HUDEP-2 (cell line): ENCODE measurements at regions not wholly inside any gene's neighbourhood (a gene's known extent, or its start where the extent isn't known, plus 50 kb on each side); places are given as distances from the start of the nearest gene placed in this dataset.

Source experiments
- DNase-seq, 76 experiments: peaks; one replicate each; lab custom pipeline; 2025; ENCODE audit not compliant: unreplicated experiment in 76 of 76; lab: John Stamatoyannopoulos, UW

DNA sequence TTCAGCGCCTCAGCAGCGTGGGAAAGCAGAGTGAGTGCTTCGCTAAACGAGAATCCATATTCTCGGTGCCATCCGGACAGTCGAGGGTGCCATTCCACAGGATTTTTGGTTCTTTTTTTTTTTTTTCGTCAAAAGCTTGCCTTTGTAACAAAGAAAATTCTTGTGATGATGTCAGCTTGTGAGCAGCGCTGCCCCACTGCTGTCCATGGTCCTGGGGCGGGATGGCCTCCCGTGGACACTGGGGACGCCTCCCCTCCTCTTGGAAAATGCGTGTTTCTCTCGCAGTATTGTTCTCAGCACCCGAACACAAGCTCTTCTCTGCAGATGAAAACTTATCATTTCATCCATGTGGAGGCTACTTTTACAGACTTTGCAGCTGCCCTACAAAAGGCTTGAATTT, 477.4 kb downstream of the TCERG1L start:
- no peak for DNase-seq

DNA sequence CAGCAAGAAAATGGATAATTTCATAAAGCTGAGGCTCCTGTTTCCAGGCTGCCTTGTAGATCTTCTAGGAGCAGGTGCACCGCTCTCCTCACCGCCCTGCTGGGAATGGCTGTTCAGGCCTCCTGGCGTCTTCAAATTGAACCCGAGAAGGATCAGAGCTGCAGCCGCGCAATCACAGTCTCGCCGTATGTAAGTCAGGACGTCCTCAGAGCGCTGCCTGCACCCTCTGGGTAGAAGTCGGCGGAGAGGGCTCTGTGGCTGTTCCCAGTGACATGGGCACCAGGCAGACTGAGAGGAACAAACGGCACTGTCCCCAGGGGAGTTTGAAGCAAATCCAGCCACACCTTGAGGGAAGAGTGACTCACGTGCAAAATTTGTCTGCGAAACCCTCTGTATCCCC, 476.9 kb downstream of the TCERG1L start:
- no peak for DNase-seq

DNA sequence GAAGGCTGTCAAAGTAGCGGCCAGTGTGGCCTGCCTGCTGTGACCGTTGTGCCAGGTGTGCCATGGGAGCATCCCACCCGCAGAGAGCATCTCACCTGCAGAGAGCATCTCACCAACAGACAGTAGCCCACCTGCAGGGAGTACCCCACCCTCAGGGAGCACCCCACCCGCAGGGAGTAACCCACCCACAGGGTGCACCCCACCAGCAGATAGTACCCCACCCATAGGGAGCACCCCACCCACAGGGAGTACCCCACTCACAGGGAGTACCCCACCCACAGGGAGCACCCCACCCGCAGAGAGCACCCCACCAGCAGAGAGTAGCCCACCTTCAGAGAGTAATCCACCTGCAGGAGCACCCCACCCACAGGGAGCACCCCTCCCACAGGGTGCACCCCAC, 476.5 kb downstream of the TCERG1L start:
- DNase-seq = no peak

DNA sequence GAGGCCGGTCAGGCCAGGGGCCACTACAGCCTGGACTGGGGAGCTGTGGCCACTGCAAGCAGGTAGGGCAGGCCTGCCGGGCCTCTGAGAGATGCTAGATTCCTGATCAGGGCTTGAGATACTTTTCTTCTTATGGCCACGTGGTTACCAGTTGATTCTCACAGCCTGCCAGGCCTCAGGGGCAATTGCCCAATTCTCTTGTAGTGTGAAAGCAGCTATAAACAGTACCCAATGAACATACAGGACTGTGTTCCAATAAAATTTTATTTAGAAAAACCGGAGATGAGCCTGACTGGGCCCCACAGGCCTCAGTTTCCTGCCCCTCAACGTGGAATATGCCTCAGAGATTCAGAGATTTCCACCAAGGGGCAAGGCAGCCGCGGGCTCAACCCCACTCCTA, 475.2 kb downstream of the TCERG1L start:
- no peak for DNase-seq

DNA sequence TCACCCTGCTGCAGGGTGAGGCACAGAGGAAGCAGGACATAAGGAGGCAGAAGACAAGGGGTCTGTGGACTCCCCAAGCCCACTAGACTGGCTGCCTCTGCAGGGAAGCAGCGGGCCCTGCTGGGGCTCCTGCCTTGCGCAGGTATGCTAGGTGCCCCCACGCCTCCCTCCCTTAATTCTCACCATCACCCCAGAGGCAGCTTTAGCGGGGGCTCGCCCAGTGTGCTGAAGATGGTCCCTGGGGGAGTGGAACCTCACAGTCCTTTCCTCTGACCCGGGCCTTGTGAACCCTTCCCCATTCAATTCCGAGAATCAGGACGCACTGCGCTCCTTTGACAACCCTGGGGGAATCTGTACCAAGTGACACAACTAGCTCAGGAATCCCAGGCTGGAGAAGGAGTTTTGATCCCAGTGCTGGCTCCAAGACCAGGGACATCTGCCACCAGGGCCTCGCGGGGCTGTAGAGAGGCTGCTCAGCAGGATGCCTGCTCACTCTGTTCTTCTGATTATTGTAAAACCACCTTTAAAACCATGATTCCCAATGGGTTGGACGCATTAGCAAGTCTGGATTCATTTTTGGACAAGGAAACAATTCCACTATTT, 468.4 kb downstream of the TCERG1L start:
- DNase-seq = no peak

DNA sequence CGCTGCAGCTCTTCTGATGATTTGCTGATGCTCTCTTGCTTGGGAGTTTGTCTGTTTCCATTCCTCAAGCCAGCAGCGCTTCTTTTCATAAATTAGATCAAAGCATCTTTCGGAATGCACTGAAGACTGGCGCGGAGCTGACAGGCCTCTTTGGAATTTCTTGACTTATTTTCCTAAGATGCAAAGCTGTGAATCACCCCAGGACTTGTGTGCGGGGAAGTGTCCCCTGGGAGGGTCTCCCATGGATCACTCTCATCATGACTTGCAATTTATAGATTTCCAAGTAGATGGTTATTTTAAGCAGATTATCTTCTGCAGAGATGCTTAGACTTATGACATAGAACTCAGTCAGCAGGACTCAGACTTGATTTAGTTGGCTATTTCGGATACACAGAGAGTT, 467.2 kb downstream of the TCERG1L start:
- no peak for DNase-seq

DNA sequence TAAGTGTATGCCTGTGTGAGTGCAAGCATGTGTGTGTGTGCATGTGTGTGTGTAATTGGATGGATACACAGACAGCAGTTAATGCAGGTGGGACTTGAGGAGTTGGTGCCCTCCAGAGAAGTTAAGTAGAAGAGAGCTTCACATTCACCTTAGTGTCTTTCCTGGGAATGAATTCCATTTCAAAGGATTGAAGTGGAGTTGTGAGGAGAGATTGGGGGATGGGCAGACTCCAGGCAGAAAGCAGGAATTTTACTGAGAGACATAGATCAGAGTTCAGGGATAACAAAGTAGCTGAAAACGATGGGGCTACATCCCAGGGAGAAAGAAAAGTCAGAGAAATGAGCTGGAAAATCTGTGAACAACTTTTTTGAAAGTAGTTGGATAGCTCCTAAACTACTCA, 464.4 kb downstream of the TCERG1L start:
- no peak for DNase-seq

DNA sequence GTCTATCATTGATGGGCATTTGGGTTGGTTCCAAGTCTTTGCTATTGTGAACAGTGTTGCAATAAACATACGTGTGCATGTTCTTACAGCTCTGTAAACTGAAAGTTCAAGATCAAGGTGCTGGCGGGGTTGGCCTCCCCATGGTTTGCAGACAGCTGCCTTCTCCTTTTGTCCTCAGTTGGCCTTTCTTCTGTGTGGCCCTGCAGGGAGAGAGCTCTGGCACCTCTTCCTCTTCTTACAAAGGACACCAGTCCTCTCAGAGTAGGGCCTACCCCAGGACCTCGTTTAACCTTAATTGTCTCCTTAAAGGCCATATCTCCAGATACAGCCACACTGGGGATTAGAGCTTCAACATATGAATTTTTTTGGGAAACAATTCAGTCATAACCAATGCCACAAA, 462.7 kb downstream of the TCERG1L start:
- DNase-seq = no peak

DNA sequence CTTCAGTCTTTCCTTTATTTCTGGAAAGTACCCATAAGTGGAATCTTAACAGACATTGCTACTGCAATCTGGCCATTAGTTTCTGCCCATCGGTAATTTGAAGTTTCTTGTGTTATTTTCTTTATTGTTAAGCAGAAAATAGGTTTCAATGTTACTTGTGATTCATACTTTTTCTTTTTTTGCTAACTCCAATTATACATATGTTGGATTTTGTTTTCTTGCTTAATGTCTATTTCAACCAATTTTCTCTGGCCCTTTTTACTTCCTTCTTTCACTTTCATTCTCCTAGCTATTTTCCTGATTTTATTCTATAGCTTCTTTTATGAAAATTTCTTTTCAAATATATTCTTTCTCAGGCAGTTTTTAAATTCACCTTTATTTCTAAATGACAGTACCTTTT, 457.4 kb downstream of the TCERG1L start:
- DNase-seq = no peak

DNA sequence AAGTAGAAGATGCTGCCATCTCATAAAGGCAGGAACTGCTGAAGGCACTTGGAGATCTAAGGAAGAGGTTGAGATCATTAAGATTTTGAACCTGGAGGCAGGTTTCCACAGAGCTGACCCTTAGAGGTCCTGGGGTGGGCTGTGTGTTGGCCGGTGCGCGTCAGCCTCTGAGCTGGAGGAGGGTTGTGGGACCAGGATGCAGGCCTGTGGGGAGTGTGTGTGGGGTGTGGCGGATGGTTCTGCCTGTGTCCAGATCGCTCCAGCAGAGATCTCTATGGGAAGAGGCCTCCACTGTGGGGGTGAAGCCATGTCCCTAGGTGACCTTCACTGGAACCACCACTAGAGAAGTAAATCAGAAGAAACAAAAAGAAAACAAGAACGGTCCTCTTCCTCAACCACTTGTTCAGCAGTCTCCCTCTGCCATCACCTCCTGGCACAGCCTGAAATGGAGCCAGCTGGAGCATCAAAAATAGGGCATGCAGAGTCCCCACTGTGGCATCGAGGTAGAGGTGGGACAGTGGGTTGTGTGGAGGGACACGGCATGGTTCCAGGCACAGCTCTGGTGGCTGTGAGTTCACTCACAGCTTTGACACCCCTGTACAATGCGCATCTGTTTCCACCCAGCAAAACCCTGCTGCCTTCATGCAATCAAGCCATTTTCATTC, 453.8 kb downstream of the TCERG1L start:
- no peak for DNase-seq

DNA sequence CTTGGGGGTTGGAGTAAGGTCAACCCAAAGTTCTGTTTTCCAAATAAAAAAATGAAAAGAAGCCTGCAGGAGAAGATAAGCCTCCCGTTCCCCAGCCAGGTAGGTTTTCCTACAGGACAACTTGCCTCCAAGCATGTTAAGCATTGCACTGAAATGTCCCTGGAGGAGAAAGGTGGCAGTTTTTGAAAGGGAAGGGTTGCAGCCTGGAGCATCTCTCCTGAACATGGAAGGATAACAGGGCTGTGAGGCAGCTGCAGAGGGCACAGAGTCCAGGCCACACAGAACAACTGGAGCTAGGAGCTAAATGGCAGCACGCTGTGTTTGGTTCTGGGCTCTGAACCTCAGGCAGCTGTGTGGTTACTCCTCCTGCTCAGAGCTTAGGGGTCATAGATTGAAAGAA, 452.9 kb downstream of the TCERG1L start:
- DNase-seq = no peak

DNA sequence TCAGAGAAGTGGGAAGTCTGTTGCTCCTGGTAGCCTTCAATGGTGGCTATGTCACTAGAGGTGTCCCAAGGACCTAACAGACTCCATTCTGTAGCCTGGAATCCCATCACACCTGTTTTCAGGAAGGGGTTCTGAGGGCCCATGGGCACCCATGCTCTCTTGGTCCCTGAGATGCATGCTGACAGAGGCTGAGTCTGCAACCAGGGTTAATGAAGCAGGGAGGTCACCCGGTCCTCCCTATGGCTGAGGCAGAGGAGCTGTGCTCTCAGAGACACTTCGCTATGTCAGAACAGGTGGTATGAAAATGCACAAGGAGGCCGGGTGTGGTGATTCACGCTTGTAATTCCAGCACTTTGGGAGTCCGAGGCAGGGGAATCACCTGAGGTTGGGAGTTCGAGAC, 452.1 kb downstream of the TCERG1L start:
- no peak for DNase-seq

DNA sequence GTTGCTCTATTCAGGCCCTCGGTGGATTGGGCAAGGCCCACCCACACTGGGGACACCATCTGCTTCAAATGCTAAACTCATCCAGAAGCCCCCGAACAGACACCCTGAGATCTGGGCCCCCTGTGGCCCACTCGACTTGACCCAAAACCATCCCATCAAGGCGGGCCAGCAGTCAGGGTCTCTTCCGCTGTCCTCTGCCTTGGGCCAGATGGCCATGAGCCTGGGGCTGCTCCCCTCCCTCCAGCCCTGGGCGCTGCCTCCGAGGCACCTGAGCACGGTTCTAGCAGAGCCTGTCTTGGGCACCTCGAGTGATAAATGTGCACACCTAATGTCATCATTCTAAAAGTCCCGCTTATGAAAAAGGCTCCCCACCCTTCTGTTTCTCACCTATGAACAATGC, 449.4 kb downstream of the TCERG1L start:
- DNase-seq = no peak

DNA sequence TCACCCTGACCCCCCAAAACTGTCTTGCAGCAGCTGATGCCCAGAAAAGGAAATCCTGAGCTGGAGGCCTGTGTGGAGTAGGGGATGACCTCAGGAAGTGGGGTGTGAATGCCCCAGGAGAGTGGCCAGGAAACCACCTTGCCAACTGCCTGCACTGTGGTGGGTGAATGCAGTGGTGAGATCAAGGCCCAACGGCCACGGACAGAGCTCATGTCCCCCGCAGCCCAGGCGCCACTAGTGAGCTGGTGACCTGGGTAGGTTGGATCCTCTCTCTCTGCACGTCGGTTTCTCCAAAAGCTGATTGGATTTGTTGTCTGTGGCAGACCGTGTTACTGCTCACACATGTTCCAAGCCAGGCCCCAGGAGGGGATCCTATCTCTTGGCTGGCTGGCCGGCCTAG, 448.9 kb downstream of the TCERG1L start:
- no peak for DNase-seq

DNA sequence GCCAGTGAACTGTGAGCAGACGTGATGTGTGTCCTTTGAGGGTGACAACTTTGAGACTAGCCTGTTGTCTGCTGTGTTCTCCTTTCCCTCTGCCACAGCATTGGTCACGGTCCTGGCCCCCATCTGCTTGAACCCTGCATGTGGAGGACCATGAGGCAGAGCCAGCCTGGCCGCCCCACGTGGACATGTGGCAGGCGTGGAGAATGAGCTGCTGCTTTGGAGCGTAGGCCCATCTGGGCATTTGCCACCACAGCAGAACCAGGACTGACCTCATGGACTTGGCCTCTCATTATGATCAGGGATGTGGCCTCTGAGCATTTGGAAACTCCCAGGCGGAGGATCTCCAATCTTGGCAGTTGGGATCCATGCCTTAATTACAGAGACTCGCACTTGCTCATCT, 448.5 kb downstream of the TCERG1L start:
- DNase-seq = no peak

DNA sequence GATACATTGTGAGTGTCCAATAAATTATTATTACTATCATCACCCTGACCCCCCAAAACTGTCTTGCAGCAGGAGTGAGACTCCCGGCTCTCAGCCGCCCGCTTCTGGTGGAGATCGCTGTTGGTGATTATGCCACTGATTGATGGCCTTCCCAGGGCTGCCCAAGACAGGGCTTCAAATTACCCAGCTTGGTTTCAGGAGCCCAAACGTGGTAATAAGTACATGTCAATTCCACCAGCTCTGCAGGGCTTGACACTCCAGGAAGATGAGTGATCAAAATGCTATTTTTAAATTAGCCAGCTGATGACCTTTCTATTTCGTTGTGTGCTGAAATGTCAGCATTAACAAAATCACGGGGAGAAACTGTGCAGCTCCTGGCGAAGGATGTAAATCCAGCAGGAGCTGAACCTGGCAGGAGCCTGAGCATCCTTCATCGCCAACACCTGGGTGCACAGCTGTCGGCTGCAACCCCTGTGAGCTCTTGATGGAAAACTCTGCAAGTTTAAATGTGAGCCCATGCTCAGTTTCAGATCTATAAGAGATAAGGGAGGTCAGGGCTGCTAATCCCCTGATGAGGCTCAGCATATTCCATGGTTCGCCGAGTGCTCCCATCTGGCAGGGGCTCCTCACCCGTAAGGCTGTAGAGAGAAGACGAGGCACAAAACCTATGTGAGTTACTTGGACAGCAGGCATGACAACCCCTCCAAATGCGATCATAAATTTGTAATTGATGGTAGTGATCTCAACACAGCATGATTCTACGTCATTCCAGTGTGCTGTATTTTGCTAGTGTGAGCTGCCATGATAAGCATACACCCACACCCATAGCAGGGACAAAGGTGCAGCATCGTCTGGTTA, 446.3 kb downstream of the TCERG1L start:
- no peak for DNase-seq

DNA sequence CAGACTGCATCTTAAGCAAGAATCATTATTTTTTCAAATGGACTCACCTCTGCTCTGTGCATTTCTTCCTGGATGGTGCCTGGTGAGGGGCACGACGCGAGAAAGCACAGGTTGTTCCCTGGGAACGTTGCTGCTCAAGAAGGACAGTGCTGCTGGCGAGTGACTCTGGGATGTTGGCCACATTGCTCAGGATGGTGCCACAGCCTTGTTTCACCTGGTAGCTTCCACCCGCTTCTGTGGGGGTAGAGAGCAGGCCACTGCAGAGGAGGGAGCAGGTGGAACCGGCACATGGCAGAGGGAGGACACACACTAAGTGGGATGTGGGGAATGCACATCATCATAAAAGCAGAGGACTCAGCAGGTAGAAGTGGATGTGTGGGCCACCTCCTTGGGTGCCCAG, 444.7 kb downstream of the TCERG1L start:
- no peak for DNase-seq

DNA sequence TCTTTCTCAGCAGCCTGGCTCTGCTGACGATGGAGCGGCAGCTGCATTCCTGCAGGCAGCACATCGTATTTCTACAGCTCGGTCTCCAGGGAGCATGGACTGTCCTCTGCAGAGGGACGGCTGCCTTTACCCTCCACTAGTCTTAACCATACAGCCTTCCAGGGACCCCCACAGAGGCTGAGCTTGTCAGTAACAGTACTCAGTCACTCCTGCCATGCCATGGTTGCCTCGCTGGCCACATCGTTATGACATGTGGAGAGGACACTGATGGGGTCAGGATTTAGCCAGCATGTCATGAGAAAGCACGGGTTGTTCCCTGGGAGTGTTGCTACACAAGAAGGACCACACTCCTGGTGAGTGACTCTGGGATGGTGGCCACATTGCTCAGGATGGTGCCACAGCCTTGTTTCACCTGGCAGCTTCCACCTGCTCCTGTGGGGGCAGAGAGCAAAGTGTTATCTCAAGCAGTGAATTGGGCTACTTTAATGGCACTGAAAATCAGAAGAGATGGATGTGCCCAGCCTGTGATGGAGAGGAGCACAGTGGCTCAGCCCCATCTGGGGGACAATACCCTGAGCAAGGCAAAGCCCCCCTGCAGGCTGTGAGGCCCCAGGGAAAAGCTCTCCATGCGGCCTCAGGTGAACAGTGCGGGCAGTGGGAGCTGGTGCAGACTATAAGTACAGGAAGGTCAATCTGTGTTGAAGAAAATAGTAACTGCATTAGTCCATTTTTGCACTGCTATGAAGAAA, 443.9 kb downstream of the TCERG1L start:
- DNase-seq = no peak

DNA sequence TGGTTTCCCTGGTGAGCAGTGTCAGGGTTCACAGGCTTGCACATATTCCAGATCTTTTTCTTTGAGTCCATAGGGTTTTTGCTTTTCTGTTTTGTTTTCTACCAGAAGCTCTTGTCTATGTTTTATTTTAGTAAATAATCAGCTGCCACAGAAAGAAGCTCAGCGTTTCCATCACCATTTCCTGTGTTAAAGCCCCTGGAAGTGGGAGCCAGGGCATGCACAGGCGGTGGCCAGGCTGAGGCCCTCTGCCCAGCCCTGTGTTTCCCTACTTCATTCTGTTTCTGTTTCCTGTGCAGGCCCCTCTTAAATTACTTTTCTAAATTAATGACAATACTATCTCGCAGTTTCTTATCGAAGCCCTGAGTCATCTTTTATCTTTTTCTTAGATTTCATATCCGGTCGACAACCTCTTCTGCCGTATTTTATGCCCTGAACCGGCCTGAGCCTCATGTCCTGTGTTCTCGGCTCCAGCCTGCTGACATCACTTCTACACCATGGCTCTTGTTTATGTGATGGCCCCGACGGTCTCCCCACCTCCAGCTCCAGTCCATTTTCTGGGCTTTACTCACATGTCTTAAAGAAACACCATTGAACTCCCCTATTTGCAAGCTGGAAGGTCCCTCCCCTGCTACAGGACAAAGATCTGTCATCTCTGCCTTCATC, 442.2 kb downstream of the TCERG1L start:
- no peak for DNase-seq

DNA sequence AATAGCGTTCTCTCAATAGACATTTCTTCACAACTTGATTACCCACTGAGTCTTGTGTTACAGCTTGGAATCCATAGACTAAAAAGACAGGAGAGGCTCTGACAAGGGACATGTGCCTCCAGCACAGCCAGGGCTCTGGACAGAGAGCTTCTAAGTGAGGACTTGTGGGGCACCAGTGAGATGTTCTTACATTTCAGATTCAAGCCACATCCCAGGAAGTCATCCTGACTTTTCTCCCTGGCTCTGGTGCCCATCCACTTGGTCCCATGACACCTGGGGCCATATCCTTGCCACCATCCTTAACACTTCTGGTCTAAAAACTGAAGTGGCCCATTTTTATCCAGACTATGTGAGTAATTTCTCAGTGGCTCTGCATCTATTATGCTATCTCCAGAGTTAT, 440.1 kb downstream of the TCERG1L start:
- DNase-seq = no peak

DNA sequence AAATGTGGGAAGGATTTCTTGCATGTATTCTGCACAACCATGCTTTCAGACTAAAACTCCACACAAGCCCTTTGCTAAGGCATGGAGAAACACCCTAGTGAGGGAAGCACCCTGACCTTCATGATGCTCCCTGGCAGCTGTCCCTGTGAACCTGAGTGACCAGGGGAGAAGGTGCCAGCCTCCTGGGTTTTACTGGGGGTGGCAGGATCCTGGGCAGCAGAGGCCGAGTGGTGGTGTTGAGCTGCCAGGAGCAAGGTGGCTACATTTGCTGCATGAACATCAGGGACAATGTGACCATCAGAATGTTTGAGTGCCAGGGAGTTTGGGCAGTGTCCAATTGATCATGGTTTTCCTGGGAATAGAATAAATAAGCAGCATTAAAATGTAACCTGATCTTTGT, 437.9 kb downstream of the TCERG1L start:
- DNase-seq = no peak
